Endothelial cell (in vitro differentiated cells): ENCODE measurements at regions not wholly inside any gene's neighbourhood (a gene's known extent, or its start where the extent isn't known, plus 50 kb on each side); places are given as distances from the start of the nearest gene placed in this dataset.

Source experiments
- DNase-seq: peaks from one replicate; pipeline ENCODE4 v3.0.0; 2021; ENCODE audit warnings: low spot score
- H3K27ac Mint-ChIP-seq: one replicate; pipeline ENCODE4 v1.8.0; 2021; ENCODE audit warnings: mixed read lengths, inconsistent platforms; ENCODE audit not compliant: unreplicated experiment
- H3K27me3 Mint-ChIP-seq: one replicate; pipeline ENCODE4 v1.8.0; 2021; ENCODE audit warnings: mild to moderate bottlenecking, moderate library complexity, mixed read lengths, inconsistent platforms; ENCODE audit not compliant: unreplicated experiment
- H3K36me3 Mint-ChIP-seq: one replicate; pipeline ENCODE4 v1.8.0; 2021; ENCODE audit warnings: mild to moderate bottlenecking, low read depth, mixed read lengths, inconsistent platforms; ENCODE audit not compliant: unreplicated experiment
- H3K4me1 Mint-ChIP-seq: one replicate; pipeline ENCODE4 v1.8.0; 2021; ENCODE audit warnings: mild to moderate bottlenecking, mixed read lengths, inconsistent platforms; ENCODE audit not compliant: unreplicated experiment
- H3K4me3 Mint-ChIP-seq: one replicate; pipeline ENCODE4 v1.8.0; 2021; ENCODE audit warnings: mild to moderate bottlenecking, mixed read lengths, inconsistent platforms; ENCODE audit not compliant: unreplicated experiment
- H3K9me3 Mint-ChIP-seq: one replicate; pipeline ENCODE4 v1.8.0; 2021; ENCODE audit warnings: mixed read lengths, inconsistent platforms; ENCODE audit not compliant: unreplicated experiment
- TF ChIP-seq, protein P1 (sequence below): fragments of 200-600 bp; sonication (generic); IDR thresholded peaks from one replicate; pipeline ENCODE4 v1.5.0; 2021; ENCODE audit warnings: antibody characterized with exemption; ENCODE audit not compliant: unreplicated experiment

DNA sequence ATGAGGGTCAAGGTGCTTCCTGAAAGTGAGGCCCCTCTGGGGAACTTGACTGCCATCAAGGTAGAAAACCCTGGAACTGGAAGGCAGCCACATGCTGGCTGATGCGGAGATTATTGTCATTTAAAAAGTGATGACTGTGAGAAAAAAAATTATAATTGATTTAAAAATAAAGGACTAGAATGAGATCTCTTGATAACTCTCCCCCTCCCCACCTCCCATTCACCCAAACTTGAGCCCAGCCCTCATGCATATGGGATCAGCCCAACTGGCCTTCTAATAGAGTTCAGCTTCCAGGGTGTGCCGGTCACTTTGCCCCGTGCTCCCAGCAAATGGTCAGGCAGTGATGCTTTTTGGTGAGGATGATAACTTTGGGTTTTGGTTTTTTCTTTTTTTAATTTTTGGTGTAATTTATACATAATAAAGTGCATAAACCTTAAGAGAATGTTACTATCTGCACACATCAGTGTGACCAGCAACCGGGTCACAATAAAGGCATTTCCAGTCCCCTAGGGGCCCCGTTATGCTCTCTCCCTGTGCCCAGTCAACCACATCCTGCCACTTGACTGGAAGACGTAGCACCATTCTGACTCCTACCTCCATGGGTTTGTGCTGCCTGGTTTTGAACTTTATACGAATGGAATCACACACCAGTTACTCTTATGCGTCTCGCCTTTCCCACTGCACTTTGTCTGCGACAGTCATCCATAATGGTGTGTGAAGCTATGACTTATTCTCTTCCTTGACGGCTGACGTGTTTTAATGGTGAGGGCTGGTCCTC is 187.9 kb downstream of the USP12 start:
- no peak overlapping the region for H3K27ac Mint-ChIP-seq

DNA sequence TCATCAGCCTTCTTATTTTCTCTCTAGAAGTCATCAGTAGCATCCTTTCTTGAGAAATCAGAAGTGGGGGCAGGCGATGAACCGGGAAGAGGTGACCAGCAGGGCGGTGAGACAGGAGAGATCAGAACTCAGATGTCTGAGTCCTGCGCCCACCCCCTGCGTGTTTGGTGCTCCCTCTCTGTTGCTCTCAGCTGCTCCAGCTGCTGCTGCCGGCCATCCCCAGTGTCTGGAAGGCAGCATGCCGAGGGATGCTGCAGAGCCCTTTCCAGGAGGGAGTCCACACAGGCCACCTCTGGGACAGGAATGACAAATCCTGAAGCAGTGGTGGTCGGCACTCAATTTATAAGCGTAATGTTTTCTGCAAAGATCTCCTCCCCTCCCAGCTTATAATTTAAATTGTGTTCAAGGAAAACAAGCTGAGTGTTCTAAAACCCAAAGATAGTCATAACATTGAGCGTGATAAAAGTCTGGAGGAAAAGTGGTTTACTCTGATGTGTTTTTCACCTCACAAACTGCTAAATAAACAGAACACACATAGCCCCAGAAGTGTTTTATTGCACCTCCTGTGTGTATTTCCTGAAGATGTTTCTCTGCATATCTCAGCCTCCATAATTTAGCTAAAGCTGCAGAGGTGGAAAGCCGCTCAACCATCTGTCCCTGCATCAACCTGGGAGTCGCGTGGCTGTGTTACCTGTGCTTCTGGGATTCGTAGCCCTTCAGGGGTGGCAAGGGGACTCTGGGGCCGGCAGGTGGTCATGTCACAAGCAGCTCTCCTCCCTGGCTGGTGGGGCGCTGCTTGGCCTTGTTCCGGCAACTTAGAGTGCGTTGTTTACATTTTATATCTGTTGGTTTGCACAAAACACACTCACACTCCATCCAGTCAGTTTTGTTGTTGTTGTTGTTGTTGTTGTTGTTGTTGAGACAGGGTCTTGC is 191.2 kb downstream of the USP12 start:
- Mint-ChIP-seq H3K36me3 (no peaks in the 10 kb centered on the region), H3K9me3 (no peaks in the 10 kb centered on the region), H3K27ac (no peak overlapping the region), H3K4me1 (peaks cover 12% of the 10 kb centered on the region), H3K4me3 (no peak overlapping the region), H3K27me3 (peaks cover 1% of the 10 kb centered on the region)
- DNase-seq = no peak
- TF ChIP-seq, protein P1, sequence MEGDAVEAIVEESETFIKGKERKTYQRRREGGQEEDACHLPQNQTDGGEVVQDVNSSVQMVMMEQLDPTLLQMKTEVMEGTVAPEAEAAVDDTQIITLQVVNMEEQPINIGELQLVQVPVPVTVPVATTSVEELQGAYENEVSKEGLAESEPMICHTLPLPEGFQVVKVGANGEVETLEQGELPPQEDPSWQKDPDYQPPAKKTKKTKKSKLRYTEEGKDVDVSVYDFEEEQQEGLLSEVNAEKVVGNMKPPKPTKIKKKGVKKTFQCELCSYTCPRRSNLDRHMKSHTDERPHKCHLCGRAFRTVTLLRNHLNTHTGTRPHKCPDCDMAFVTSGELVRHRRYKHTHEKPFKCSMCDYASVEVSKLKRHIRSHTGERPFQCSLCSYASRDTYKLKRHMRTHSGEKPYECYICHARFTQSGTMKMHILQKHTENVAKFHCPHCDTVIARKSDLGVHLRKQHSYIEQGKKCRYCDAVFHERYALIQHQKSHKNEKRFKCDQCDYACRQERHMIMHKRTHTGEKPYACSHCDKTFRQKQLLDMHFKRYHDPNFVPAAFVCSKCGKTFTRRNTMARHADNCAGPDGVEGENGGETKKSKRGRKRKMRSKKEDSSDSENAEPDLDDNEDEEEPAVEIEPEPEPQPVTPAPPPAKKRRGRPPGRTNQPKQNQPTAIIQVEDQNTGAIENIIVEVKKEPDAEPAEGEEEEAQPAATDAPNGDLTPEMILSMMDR = no peak

More for the DNA sequence above, 187.9 kb downstream of the USP12 start:
- no peaks in the 10 kb centered on the region for H3K36me3 Mint-ChIP-seq
- TF ChIP-seq, protein P1 = no peak
- no peak for DNase-seq
- peaks cover 1% of the 10 kb centered on the region for H3K27me3 Mint-ChIP-seq
- H3K4me3 Mint-ChIP-seq = no peak overlapping the region
- peaks cover 4% of the 10 kb centered on the region for H3K4me1 Mint-ChIP-seq
- H3K9me3 Mint-ChIP-seq = no peaks in the 10 kb centered on the region

DNA sequence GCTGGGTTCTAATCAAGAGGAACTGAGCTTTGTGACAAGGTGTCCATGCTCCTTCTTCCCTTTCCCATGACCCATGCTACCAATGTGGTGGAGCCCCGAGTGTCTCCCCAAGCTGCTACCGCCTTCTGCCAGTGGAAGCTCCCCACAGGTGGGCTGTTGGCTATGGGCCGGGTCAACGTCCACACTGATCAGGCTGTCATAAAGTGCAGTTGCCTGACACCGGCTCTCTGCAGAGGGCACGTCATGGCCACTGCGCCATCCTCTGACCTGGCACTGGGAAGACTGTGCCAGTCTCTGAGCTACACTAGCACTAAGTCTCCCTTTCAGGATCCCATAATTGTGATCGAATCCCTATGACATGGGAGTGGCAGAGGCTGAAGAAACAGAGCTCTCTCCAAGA is 192.3 kb downstream of the USP12 start:
- no peaks in the 10 kb centered on the region for H3K9me3 Mint-ChIP-seq
- H3K4me1 Mint-ChIP-seq = peaks cover 10% of the 10 kb centered on the region
- H3K36me3 Mint-ChIP-seq = no peaks in the 10 kb centered on the region
- TF ChIP-seq, protein P1 = no peak
- H3K27me3 Mint-ChIP-seq = peaks cover 1% of the 10 kb centered on the region
- H3K4me3 Mint-ChIP-seq = no peak overlapping the region
- DNase-seq = no peak
- no peak overlapping the region for H3K27ac Mint-ChIP-seq

DNA sequence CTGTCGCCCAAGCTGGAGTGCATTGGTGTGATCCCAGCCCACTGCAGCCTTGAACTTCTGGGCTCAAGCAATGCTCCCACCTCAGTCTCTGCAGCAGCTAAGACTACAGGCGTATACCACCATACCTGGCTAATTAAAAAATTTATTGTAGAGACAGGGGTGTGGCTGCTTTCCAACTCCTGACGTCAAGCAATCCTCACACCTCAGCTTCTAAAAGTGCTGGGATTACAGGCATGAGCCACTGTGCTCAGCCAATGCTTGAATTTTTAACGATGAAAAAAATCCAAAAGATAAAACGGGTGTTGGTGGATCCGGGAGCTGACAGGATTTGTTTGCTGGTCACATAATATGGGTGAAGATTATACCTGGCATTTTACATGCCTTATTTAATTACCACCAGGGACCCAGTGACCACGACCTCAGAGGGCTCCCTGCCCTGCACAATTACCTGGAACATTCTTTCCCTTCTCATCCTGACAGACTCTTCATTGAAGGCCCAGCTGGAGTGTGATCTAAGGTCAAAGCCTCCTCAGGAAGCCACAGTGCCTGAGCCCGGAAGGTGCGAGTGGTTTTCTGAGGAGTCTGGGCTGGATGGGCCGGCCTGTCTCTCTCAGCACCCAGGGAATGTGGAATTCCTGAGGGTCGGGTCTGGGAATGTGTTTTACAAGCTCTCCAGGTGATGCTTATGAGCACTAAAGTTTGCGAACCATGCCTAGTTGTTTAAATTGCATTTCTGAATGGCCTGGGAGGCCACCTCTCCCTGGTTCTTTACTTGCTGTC is 193.3 kb downstream of the USP12 start:
- no peak for DNase-seq

More for the DNA sequence above, 193.3 kb downstream of the USP12 start:
- no peak overlapping the region for H3K27ac Mint-ChIP-seq
- TF ChIP-seq, protein P1 = no peak
- no peaks in the 10 kb centered on the region for H3K36me3 Mint-ChIP-seq
- H3K4me1 Mint-ChIP-seq = peaks cover 10% of the 10 kb centered on the region
- H3K9me3 Mint-ChIP-seq = no peaks in the 10 kb centered on the region
- H3K4me3 Mint-ChIP-seq = no peak overlapping the region
- H3K27me3 Mint-ChIP-seq = peaks cover 1% of the 10 kb centered on the region
